ENCODE measurements at regions not wholly inside any gene's neighbourhood (a gene's known extent, or its start where the extent isn't known, plus 50 kb on each side); places are given as distances from the start of the nearest gene placed in this dataset.
A peak's percentile ranks its signal among the peaks of the same experiment; 100 is the strongest.

- no peak for DNase-seq
- Histone ChIP-seq H4K8ac (ENCODE audit: low read length) (no peak overlapping the region), H2AFZ (ENCODE audit: low read depth, low read length) (no peak overlapping the region), H2BK5ac (ENCODE audit: low read depth, low read length, poor library complexity, severe bottlenecking) (no peak overlapping the region), H3K27ac (ENCODE audit: low read length, poor library complexity, severe bottlenecking) (no peak overlapping the region), H3K36me3 (ENCODE audit: control insufficient read depth in 1 of 2, insufficient read depth in 2 of 2, low read depth in 1 of 2, low read length in 2 of 2) (no peaks in the 10 kb centered on the region), H3K18ac (ENCODE audit: low read depth in 1 of 2, low read length in 2 of 2) (no peak overlapping the region), H3K27me3 (ENCODE audit: control insufficient read depth in 1 of 2, insufficient read depth in 1 of 2, low read length in 2 of 2) (no peaks in the 10 kb centered on the region), H3K9ac (ENCODE audit: low read length) (no peak overlapping the region), H3K14ac (ENCODE audit: low read length in 2 of 2) (no peak overlapping the region), H3K9me3 (ENCODE audit: control insufficient read depth, low read length) (no peaks in the 10 kb centered on the region), H2BK12ac (ENCODE audit: low read length in 2 of 2) (no peak overlapping the region), H2BK15ac (ENCODE audit: low read depth, poor library complexity, severe bottlenecking) (no peak overlapping the region), H2BK120ac (ENCODE audit: low read depth, low read length) (no peak overlapping the region), H3K23ac (ENCODE audit: low read length in 2 of 2) (no peak overlapping the region), H3K4me2 (ENCODE audit: low read length, poor library complexity, severe bottlenecking) (no peak overlapping the region), H3K4me1 (ENCODE audit: control insufficient read depth, insufficient read depth, low read depth, low read length) (peaks cover 9% of the 10 kb centered on the region), H4K91ac (ENCODE audit: low read length) (no peak overlapping the region), H3K4me3 (ENCODE audit: insufficient read depth in 1 of 2, low read depth in 1 of 2, low read length in 2 of 2) (no peak overlapping the region), H3K4ac (ENCODE audit: low read depth in 1 of 2, low read length in 2 of 2) (no peak overlapping the region), H2AK5ac (ENCODE audit: low read length, severe bottlenecking) (no peak overlapping the region), H3K79me1 (replicated peaks; ENCODE audit: low read length, poor library complexity, severe bottlenecking) (no peaks in the 10 kb centered on the region)
- 84% methylated on average over 5 of the region's 5 CpGs for WGBS
These were observed 181.1 kb upstream of the UBL3 start for GRCh38 chr13:30031488-30031887.

DNA sequence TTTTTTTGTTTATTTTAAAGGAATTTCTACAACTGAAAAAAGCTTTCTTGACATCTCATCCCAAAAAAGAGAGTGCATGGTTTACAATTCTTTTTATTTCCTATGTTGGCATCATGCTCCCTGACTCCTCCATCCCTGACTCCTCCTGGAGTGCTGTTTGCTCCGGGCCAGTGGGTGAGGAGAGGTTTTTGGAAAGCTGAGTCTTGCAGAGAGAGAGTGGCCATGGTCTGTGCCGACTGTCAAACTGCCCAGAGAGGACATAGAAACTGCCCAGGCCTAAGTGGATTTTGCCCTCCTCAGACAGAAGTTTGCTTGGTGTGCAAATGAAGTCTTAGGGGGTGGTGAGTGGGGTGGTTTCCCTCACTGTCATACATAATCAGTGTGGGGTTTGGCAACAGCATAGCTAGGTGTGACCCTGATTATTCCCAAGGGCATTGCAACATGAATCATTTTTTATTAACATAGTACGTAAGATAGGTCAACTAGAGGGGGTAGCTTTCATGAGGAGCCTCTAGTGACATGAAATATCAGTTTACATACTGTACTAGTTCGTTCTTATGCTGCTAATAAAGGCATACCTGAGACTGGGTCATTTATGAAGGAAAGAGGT is 179.8 kb upstream of the UBL3 start:
- peaks cover 13% of the 10 kb centered on the region for H3K4me1 ChIP-seq (ENCODE audit: control insufficient read depth, insufficient read depth, low read depth, low read length)
- no peak overlapping the region for H3K4me3 ChIP-seq (ENCODE audit: insufficient read depth in 1 of 2, low read depth in 1 of 2, low read length in 2 of 2)
- no peak overlapping the region for H2AK5ac ChIP-seq (ENCODE audit: low read length, severe bottlenecking)
- DNase-seq = no peak
- no peaks in the 10 kb centered on the region for H3K79me1 ChIP-seq (replicated peaks; ENCODE audit: low read length, poor library complexity, severe bottlenecking)
- no peak overlapping the region for H3K23ac ChIP-seq (ENCODE audit: low read length in 2 of 2)
- no peak overlapping the region for H4K8ac ChIP-seq (ENCODE audit: low read length)
- no peak overlapping the region for H3K9ac ChIP-seq (ENCODE audit: low read length)
- no peak overlapping the region for H2BK120ac ChIP-seq (ENCODE audit: low read depth, low read length)
- H2BK12ac ChIP-seq (ENCODE audit: low read length in 2 of 2) = no peak overlapping the region
- 92% methylated on average over 4 of the region's 4 CpGs for WGBS
- no peak overlapping the region for H3K14ac ChIP-seq (ENCODE audit: low read length in 2 of 2)
- no peak overlapping the region for H2BK15ac ChIP-seq (ENCODE audit: low read depth, poor library complexity, severe bottlenecking)
- no peak overlapping the region for H2BK5ac ChIP-seq (ENCODE audit: low read depth, low read length, poor library complexity, severe bottlenecking)
- no peak overlapping the region for H3K27ac ChIP-seq (ENCODE audit: low read length, poor library complexity, severe bottlenecking)
- H3K4me2 ChIP-seq (ENCODE audit: low read length, poor library complexity, severe bottlenecking) = no peak overlapping the region
- no peaks in the 10 kb centered on the region for H3K27me3 ChIP-seq (ENCODE audit: control insufficient read depth in 1 of 2, insufficient read depth in 1 of 2, low read length in 2 of 2)
- H3K4ac ChIP-seq (ENCODE audit: low read depth in 1 of 2, low read length in 2 of 2) = no peak overlapping the region
- no peak overlapping the region for H2AFZ ChIP-seq (ENCODE audit: low read depth, low read length)
- H4K91ac ChIP-seq (ENCODE audit: low read length) = no peak overlapping the region
- H3K9me3 ChIP-seq (ENCODE audit: control insufficient read depth, low read length) = no peaks in the 10 kb centered on the region
- no peak overlapping the region for H3K18ac ChIP-seq (ENCODE audit: low read depth in 1 of 2, low read length in 2 of 2)
- no peaks in the 10 kb centered on the region for H3K36me3 ChIP-seq (ENCODE audit: control insufficient read depth in 1 of 2, insufficient read depth in 2 of 2, low read depth in 1 of 2, low read length in 2 of 2)

GRCh38 chr13:30027569-30028455 is 177.4 kb upstream of the UBL3 start:
- Histone ChIP-seq H3K4me3 (ENCODE audit: insufficient read depth in 1 of 2, low read depth in 1 of 2, low read length in 2 of 2) (no peak overlapping the region), H3K27me3 (ENCODE audit: control insufficient read depth in 1 of 2, insufficient read depth in 1 of 2, low read length in 2 of 2) (no peaks in the 10 kb centered on the region), H2BK15ac (ENCODE audit: low read depth, poor library complexity, severe bottlenecking) (no peak overlapping the region), H4K8ac (ENCODE audit: low read length) (no peak overlapping the region), H2AK5ac (ENCODE audit: low read length, severe bottlenecking) (no peak overlapping the region), H2BK12ac (ENCODE audit: low read length in 2 of 2) (no peak overlapping the region), H3K27ac (ENCODE audit: low read length, poor library complexity, severe bottlenecking) (no peak overlapping the region), H3K4ac (ENCODE audit: low read depth in 1 of 2, low read length in 2 of 2) (no peak overlapping the region), H3K79me1 (replicated peaks; ENCODE audit: low read length, poor library complexity, severe bottlenecking) (no peaks in the 10 kb centered on the region), H2AFZ (ENCODE audit: low read depth, low read length) (no peak overlapping the region), H3K36me3 (ENCODE audit: control insufficient read depth in 1 of 2, insufficient read depth in 2 of 2, low read depth in 1 of 2, low read length in 2 of 2) (no peaks in the 10 kb centered on the region), H3K4me2 (ENCODE audit: low read length, poor library complexity, severe bottlenecking) (no peak overlapping the region), H3K18ac (ENCODE audit: low read depth in 1 of 2, low read length in 2 of 2) (no peak overlapping the region), H2BK120ac (ENCODE audit: low read depth, low read length) (no peak overlapping the region), H3K14ac (ENCODE audit: low read length in 2 of 2) (no peak overlapping the region), H3K23ac (ENCODE audit: low read length in 2 of 2) (no peak overlapping the region), H3K4me1 (ENCODE audit: control insufficient read depth, insufficient read depth, low read depth, low read length) (peaks cover 4% of the 10 kb centered on the region), H4K91ac (ENCODE audit: low read length) (no peak overlapping the region), H2BK5ac (ENCODE audit: low read depth, low read length, poor library complexity, severe bottlenecking) (no peak overlapping the region), H3K9me3 (ENCODE audit: control insufficient read depth, low read length) (no peaks in the 10 kb centered on the region), H3K9ac (ENCODE audit: low read length) (peak overlapping the region; percentile 41)
- DNase-seq = no peak
- WGBS = 87% methylated on average over 6 of the region's 6 CpGs

- Histone ChIP-seq H3K27ac (ENCODE audit: low read length, poor library complexity, severe bottlenecking) (no peak overlapping the region), H4K8ac (ENCODE audit: low read length) (no peak overlapping the region), H3K36me3 (ENCODE audit: control insufficient read depth in 1 of 2, insufficient read depth in 2 of 2, low read depth in 1 of 2, low read length in 2 of 2) (no peaks in the 10 kb centered on the region), H4K91ac (ENCODE audit: low read length) (no peak overlapping the region), H3K79me1 (replicated peaks; ENCODE audit: low read length, poor library complexity, severe bottlenecking) (no peaks in the 10 kb centered on the region), H3K18ac (ENCODE audit: low read depth in 1 of 2, low read length in 2 of 2) (no peak overlapping the region), H2BK15ac (ENCODE audit: low read depth, poor library complexity, severe bottlenecking) (no peak overlapping the region), H3K27me3 (ENCODE audit: control insufficient read depth in 1 of 2, insufficient read depth in 1 of 2, low read length in 2 of 2) (no peaks in the 10 kb centered on the region), H3K4me1 (ENCODE audit: control insufficient read depth, insufficient read depth, low read depth, low read length) (peaks cover 4% of the 10 kb centered on the region), H2BK120ac (ENCODE audit: low read depth, low read length) (no peak overlapping the region), H2BK5ac (ENCODE audit: low read depth, low read length, poor library complexity, severe bottlenecking) (no peak overlapping the region), H3K23ac (ENCODE audit: low read length in 2 of 2) (no peak overlapping the region), H3K4ac (ENCODE audit: low read depth in 1 of 2, low read length in 2 of 2) (no peak overlapping the region), H3K4me3 (ENCODE audit: insufficient read depth in 1 of 2, low read depth in 1 of 2, low read length in 2 of 2) (no peak overlapping the region), H3K14ac (ENCODE audit: low read length in 2 of 2) (no peak overlapping the region), H2AFZ (ENCODE audit: low read depth, low read length) (no peak overlapping the region), H3K4me2 (ENCODE audit: low read length, poor library complexity, severe bottlenecking) (no peak overlapping the region), H3K9me3 (ENCODE audit: control insufficient read depth, low read length) (no peaks in the 10 kb centered on the region), H3K9ac (ENCODE audit: low read length) (peak overlapping the region; percentile 46), H2AK5ac (ENCODE audit: low read length, severe bottlenecking) (no peak overlapping the region), H2BK12ac (ENCODE audit: low read length in 2 of 2) (no peak overlapping the region)
- DNase-seq = no peak
- WGBS = 95% methylated on average over 5 of the region's 5 CpGs
These were observed 176.5 kb upstream of the UBL3 start for GRCh38 chr13:30026909-30027308.

Measured in mesenchymal stem cell (in vitro differentiated cells and primary cell).